HEK293 (cell line): ENCODE measurements at regions not wholly inside any gene's neighbourhood (a gene's known extent, or its start where the extent isn't known, plus 50 kb on each side); places are given as distances from the start of the nearest gene placed in this dataset.

Experiments
- CTCF ChIA-PET: fragments of 350-600 bp; formaldehyde crosslinking; extraction: SDS; loops from one replicate; lab custom pipeline; 2021; ENCODE audit warnings: antibody characterized with exemption; lab: Yijun Ruan, JAX
- POLR2A ChIA-PET: fragments of 300-600 bp; formaldehyde crosslinking; extraction: SDS; loops from one replicate; lab custom pipeline; 2020; ENCODE audit warnings: antibody characterized with exemption, inconsistent platforms; lab: Yijun Ruan, JAX
- H3K27ac ChIP-seq: fragments of 200-500 bp; sonication (Bioruptor generic); 2 replicates; pipeline ENCODE4 v1.5.1; 2014; ENCODE audit warnings: low read depth, low read length, control low read depth, inconsistent platforms; ENCODE audit errors: extremely low read depth
- H3K36me3 ChIP-seq, 2 experiments: fragments of 200-500 bp in 1 of 2; sonication (Bioruptor generic) in 1 of 2; 1 replicate in 1 of 2; 2 replicates in 1 of 2; pipeline ENCODE4 v1.5.1; 2014 to 2017; ENCODE audit warnings: inconsistent platforms in 2 of 2, low read length in 2 of 2; ENCODE audit not compliant: control insufficient read depth in 2 of 2, insufficient read depth in 1 of 2
- H3K4me1 ChIP-seq: fragments of 200-500 bp; sonication (Bioruptor generic); 2 replicates; pipeline ENCODE4 v1.5.1; 2014; ENCODE audit warnings: mild to moderate bottlenecking, low read length, inconsistent platforms; ENCODE audit not compliant: control insufficient read depth, insufficient read depth
- H3K4me3 ChIP-seq: 2 replicates; pipeline ENCODE4 v1.5.1; 2011; ENCODE audit warnings: low read depth, mild to moderate bottlenecking, control low read depth, low read length, moderate library complexity
- H3K9me3 ChIP-seq: fragments of 200-500 bp; sonication (Bioruptor generic); 2 replicates; pipeline ENCODE4 v1.5.1; 2014; ENCODE audit warnings: low read depth, low read length, inconsistent platforms; ENCODE audit not compliant: control insufficient read depth, insufficient read depth
- EGR2 ChIP-seq: fragments of 450-650 bp; formaldehyde crosslinking; IDR thresholded peaks from 2 replicates; pipeline ENCODE4 v1.5.1; 2016; ENCODE audit warnings: low read depth, missing biosample characterization, missing genetic modification characterization
- GLIS1 ChIP-seq: fragments of 450-650 bp; formaldehyde crosslinking; IDR thresholded peaks from 2 replicates; pipeline ENCODE4 v1.5.1; 2016; ENCODE audit warnings: missing biosample characterization, missing genetic modification characterization
- ZFHX2 ChIP-seq: fragments of 450-650 bp; formaldehyde crosslinking; conservative IDR thresholded peaks from 2 replicates; pipeline ENCODE4 v1.5.1; 2016; ENCODE audit warnings: missing biosample characterization, missing genetic modification characterization
- ZFP41 ChIP-seq: fragments of 450-650 bp; formaldehyde crosslinking; IDR thresholded peaks from 2 replicates; pipeline ENCODE4 v1.5.1; 2016; ENCODE audit warnings: missing biosample characterization, missing genetic modification characterization, borderline replicate concordance
- ZNF121 ChIP-seq: fragments of 450-650 bp; formaldehyde crosslinking; IDR thresholded peaks from 2 replicates; pipeline ENCODE4 v1.5.1; 2016; ENCODE audit warnings: missing biosample characterization, missing genetic modification characterization
- ZNF221 ChIP-seq: fragments of 450-650 bp; formaldehyde crosslinking; IDR thresholded peaks from 2 replicates; pipeline ENCODE4 v1.5.1; 2017; ENCODE audit warnings: missing biosample characterization, missing genetic modification characterization, borderline replicate concordance
- ZNF416 ChIP-seq: fragments of 450-650 bp; formaldehyde crosslinking; IDR thresholded peaks from 2 replicates; pipeline ENCODE4 v1.5.1; 2016; ENCODE audit warnings: missing biosample characterization, missing genetic modification characterization
- ZNF549 ChIP-seq: fragments of 450-650 bp; IDR thresholded peaks from 2 replicates; pipeline ENCODE4 v1.5.1; 2018; ENCODE audit warnings: missing biosample characterization, missing genetic modification characterization, mild to moderate bottlenecking, inconsistent platforms, moderate library complexity
- ZNF558 ChIP-seq: fragments of 450-650 bp; formaldehyde crosslinking; IDR thresholded peaks from 2 replicates; pipeline ENCODE4 v1.5.1; 2016; ENCODE audit warnings: missing biosample characterization, missing genetic modification characterization
- ZNF560 ChIP-seq: fragments of 450-650 bp; formaldehyde crosslinking; IDR thresholded peaks from 2 replicates; pipeline ENCODE4 v1.5.1; 2017; ENCODE audit warnings: missing biosample characterization, missing genetic modification characterization, borderline replicate concordance
- ZNF600 ChIP-seq: fragments of 450-650 bp; formaldehyde crosslinking; IDR thresholded peaks from 2 replicates; pipeline ENCODE4 v1.5.1; 2016; ENCODE audit warnings: missing biosample characterization, missing genetic modification characterization
- ZNF707 ChIP-seq: fragments of 450-650 bp; formaldehyde crosslinking; IDR thresholded peaks from 2 replicates; pipeline ENCODE4 v1.5.1; 2016; ENCODE audit warnings: missing biosample characterization, missing genetic modification characterization
- ZNF792 ChIP-seq: fragments of 450-650 bp; formaldehyde crosslinking; IDR thresholded peaks from 2 replicates; pipeline ENCODE4 v1.5.1; 2016; ENCODE audit warnings: missing biosample characterization, missing genetic modification characterization
- ZNF837 ChIP-seq: fragments of 450-650 bp; formaldehyde crosslinking; IDR thresholded peaks from 2 replicates; pipeline ENCODE4 v1.5.1; 2016; ENCODE audit warnings: missing biosample characterization, missing genetic modification characterization
- TF ChIP-seq, protein P1 (sequence below): fragments of 450-650 bp; formaldehyde crosslinking; IDR thresholded peaks from 2 replicates; pipeline ENCODE4 v1.5.1; 2016; ENCODE audit warnings: missing biosample characterization, missing genetic modification characterization
- TF ChIP-seq, protein P2 (sequence below): fragments of 450-650 bp; IDR thresholded peaks from 2 replicates; pipeline ENCODE4 v1.5.1; 2018; ENCODE audit warnings: missing biosample characterization, mild to moderate bottlenecking, missing genetic modification characterization
- TF ChIP-seq, protein P3 (sequence below): fragments of 450-650 bp; formaldehyde crosslinking; IDR thresholded peaks from 2 replicates; pipeline ENCODE4 v1.5.1; 2017; ENCODE audit warnings: missing biosample characterization, missing genetic modification characterization

DNA sequence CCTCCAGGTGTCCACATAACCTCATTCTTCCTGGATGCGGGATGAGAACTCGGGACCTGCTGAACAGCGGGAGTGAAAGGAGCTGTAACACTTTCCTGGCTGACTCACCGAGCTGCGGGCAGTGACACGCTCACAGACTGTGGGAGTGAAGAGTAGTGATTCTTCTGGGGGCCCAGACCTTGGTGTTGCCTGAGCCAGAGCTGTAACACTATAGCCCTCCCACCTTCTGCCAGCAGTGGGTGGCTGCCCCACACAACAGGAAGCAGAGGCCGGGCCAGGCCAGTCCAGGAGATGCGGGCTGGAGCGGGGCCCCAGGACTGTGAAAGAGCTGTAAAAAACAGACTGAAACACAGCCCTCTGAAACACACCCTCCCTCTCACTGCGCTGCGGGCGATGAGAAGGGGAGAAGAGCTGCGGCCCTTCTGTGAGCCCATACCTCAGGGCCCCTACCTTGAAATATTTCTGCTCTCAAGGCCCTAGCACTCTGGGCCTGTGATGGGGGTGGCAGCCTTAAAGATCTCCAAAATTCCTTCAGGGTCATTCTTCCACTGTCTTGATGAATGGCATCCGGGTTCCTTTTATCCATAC lies 464.0 kb upstream of the CCDC54 start:
- ChIA-PET CTCF (no interaction called here), POLR2A (no interaction called here)
- Histone ChIP-seq H3K27ac (no peak overlapping the region), H3K4me3 (no peak overlapping the region), H3K36me3 (no peaks in the 10 kb centered on the region)
- TF ChIP-seq, protein P1, sequence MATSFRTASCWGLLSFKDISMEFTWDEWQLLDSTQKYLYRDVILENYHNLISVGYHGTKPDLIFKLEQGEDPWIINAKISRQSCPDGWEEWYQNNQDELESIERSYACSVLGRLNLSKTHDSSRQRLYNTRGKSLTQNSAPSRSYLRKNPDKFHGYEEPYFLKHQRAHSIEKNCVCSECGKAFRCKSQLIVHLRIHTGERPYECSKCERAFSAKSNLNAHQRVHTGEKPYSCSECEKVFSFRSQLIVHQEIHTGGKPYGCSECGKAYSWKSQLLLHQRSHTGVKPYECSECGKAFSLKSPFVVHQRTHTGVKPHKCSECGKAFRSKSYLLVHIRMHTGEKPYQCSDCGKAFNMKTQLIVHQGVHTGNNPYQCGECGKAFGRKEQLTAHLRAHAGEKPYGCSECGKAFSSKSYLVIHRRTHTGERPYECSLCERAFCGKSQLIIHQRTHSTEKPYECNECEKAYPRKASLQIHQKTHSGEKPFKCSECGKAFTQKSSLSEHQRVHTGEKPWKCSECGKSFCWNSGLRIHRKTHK (tag by site-specific recombination) = no peak
- TF ChIP-seq EGR2 (tag by site-specific recombination) (peak; percentile 81), ZFHX2 (tag by site-specific recombination) (peak; percentile 82)
- TF ChIP-seq, all 188 proteins: peak for 2
- Histone ChIP-seq H3K9me3 (no peaks in the 10 kb centered on the region), H3K4me1 (no peaks in the 10 kb centered on the region)

DNA sequence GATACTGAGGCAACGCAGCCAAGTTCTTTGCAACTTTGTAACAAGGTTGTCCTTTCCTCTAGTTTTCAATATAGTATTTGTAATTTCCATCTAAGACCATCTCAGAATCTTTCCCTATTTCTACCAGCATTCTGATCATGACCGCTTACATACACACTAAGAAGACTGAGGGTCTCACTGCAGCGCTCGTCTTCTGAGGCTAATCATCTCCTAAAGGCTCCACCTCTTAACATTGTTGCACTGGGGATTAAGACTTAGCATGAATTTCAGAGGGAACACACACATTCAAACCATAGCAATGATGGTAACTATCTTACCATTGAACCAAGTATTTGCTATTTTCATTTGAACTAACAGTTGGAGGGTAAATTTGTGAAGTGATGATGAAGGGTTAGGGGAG lies 463.3 kb upstream of the CCDC54 start:
- Histone ChIP-seq H3K27ac (no peak overlapping the region), H3K36me3 (no peaks in the 10 kb centered on the region), H3K4me3 (no peak overlapping the region), H3K4me1 (no peaks in the 10 kb centered on the region), H3K9me3 (no peaks in the 10 kb centered on the region)
- ChIA-PET POLR2A (no interaction called here), CTCF (no interaction called here)
- TF ChIP-seq ZNF837 (tag by site-specific recombination) = no peak
- TF ChIP-seq, protein P2, sequence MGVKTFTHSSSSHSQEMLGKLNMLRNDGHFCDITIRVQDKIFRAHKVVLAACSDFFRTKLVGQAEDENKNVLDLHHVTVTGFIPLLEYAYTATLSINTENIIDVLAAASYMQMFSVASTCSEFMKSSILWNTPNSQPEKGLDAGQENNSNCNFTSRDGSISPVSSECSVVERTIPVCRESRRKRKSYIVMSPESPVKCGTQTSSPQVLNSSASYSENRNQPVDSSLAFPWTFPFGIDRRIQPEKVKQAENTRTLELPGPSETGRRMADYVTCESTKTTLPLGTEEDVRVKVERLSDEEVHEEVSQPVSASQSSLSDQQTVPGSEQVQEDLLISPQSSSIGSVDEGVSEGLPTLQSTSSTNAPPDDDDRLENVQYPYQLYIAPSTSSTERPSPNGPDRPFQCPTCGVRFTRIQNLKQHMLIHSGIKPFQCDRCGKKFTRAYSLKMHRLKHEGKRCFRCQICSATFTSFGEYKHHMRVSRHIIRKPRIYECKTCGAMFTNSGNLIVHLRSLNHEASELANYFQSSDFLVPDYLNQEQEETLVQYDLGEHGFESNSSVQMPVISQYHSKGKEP (tag by site-specific recombination) = no peak
- TF ChIP-seq, protein P3, sequence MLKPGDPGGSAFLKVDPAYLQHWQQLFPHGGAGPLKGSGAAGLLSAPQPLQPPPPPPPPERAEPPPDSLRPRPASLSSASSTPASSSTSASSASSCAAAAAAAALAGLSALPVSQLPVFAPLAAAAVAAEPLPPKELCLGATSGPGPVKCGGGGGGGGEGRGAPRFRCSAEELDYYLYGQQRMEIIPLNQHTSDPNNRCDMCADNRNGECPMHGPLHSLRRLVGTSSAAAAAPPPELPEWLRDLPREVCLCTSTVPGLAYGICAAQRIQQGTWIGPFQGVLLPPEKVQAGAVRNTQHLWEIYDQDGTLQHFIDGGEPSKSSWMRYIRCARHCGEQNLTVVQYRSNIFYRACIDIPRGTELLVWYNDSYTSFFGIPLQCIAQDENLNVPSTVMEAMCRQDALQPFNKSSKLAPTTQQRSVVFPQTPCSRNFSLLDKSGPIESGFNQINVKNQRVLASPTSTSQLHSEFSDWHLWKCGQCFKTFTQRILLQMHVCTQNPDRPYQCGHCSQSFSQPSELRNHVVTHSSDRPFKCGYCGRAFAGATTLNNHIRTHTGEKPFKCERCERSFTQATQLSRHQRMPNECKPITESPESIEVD (tag by site-specific recombination) = no peak
- no peak for TF ChIP-seq ZFP41
- TF ChIP-seq ZNF221 (tag by site-specific recombination) = no peak
- TF ChIP-seq ZNF792 (tag by site-specific recombination) = no peak
- TF ChIP-seq ZNF707 (tag by site-specific recombination) = no peak
- no peak for TF ChIP-seq ZNF560
- TF ChIP-seq ZNF558 (tag by site-specific recombination) = no peak
- TF ChIP-seq, all 188 proteins: peak for 0

DNA sequence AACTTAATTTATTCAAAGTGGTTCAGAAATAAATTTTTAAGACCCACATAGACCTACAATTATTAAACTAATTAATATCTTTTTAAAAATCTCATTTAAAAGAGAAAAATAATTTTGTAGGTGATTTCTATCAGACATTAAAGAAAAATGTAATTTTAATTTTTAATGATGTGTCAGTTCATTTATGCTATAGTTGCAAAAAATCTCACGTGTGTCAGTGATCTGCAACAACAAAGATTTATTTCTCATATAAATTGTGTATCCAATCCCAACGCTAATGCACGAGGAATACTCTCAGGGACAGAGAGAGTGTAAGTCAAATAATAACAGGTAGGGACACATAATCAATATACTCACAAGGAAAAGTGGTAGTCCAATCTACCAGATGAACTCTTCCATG lies 456.6 kb upstream of the CCDC54 start:
- TF ChIP-seq ZNF600 = no peak
- no peak for TF ChIP-seq ZNF416 (tag by site-specific recombination)
- TF ChIP-seq ZNF121 (tag by site-specific recombination) = no peak
- TF ChIP-seq ZNF549 = no peak
- TF ChIP-seq GLIS1 (tag by site-specific recombination) = no peak
- TF ChIP-seq, all 188 proteins: peak for 0
- Histone ChIP-seq H3K9me3 (no peaks in the 10 kb centered on the region), H3K36me3 (no peaks in the 10 kb centered on the region), H3K4me1 (no peaks in the 10 kb centered on the region), H3K27ac (no peak overlapping the region), H3K4me3 (no peak overlapping the region)
- ChIA-PET POLR2A (no interaction called here), CTCF (no interaction called here)
